ENCODE measurements at regions not wholly inside any gene's neighbourhood (a gene's known extent, or its start where the extent isn't known, plus 50 kb on each side); places are given as distances from the start of the nearest gene placed in this dataset.
"Not testable (repeated sequence)": the region's sequence is repeated elsewhere in the genome, so short reads cannot be mapped to it uniquely, and the experiment has no call there.

- DNase-seq: no peak
These were observed 603.9 kb downstream of the PCDH17 start for GRCh38 chr13:58235454-58235853.

GRCh38 chr13:58238972-58239773, 607.6 kb downstream of the PCDH17 start:
- no peak for DNase-seq

- no peak for DNase-seq
These were observed 608.3 kb downstream of the PCDH17 start for GRCh38 chr13:58239774-58240268.

- no peak for DNase-seq
These were observed 615.5 kb downstream of the PCDH17 start for GRCh38 chr13:58247080-58247479.

- no peak for DNase-seq
These were observed 623.4 kb downstream of the PCDH17 start for GRCh38 chr13:58254943-58255342.

GRCh38 chr13:58266271-58266670, 634.7 kb downstream of the PCDH17 start:
- no peak for DNase-seq

- no peak for DNase-seq
These were observed 667.1 kb downstream of the PCDH17 start for GRCh38 chr13:58298556-58299135.

GRCh38 chr13:58300224-58300623, 668.7 kb downstream of the PCDH17 start:
- DNase-seq: no peak

- no peak for DNase-seq
These were observed 669.6 kb downstream of the PCDH17 start for GRCh38 chr13:58300974-58301681.

GRCh38 chr13:58302349-58302748, 670.8 kb downstream of the PCDH17 start:
- no peak for DNase-seq

- DNase-seq: no peak
These were observed 674.5 kb downstream of the PCDH17 start for GRCh38 chr13:58306062-58306461.

- DNase-seq: no peak
These were observed 681.7 kb downstream of the PCDH17 start for GRCh38 chr13:58313219-58313618.

GRCh38 chr13:58318495-58319167, 687.1 kb downstream of the PCDH17 start:
- DNase-seq: no peak

GRCh38 chr13:58324161-58324560, 692.6 kb downstream of the PCDH17 start:
- DNase-seq: no peak

- no peak for DNase-seq
These were observed 698.2 kb downstream of the PCDH17 start for GRCh38 chr13:58329746-58330145.

- DNase-seq: no peak
These were observed 709.4 kb downstream of the PCDH17 start for GRCh38 chr13:58340895-58341294.

- DNase-seq: no peak
These were observed 709.8 kb downstream of the PCDH17 start for GRCh38 chr13:58341318-58341717.

- DNase-seq: no peak
These were observed 711.5 kb downstream of the PCDH17 start for GRCh38 chr13:58343076-58343475.

- DNase-seq: not testable (repeated sequence)
These were observed 720.6 kb downstream of the PCDH17 start for GRCh38 chr13:58352100-58352499.

- DNase-seq: no peak
These were observed 738.4 kb downstream of the PCDH17 start for GRCh38 chr13:58369936-58370335.

- DNase-seq: no peak
These were observed 744.8 kb downstream of the PCDH17 start for GRCh38 chr13:58376349-58376748.

- no peak for DNase-seq
These were observed 745.2 kb downstream of the PCDH17 start for GRCh38 chr13:58376775-58377174.

- DNase-seq: no peak
These were observed 747.7 kb downstream of the PCDH17 start for GRCh38 chr13:58379221-58379620.

Data from NCI-H2029 treated with DMSO at 0.1 percent for 48 hours (cell line).